Liver (tissue), 3 donors: ENCODE measurements at regions not wholly inside any gene's neighbourhood (a gene's known extent, or its start where the extent isn't known, plus 50 kb on each side); places are given as distances from the start of the nearest gene placed in this dataset.

Experiments used
- ATF3 ChIP-seq: IDR thresholded peaks from 2 replicates; pipeline ENCODE4 v1.6.1; 2016; ENCODE audit warnings: antibody characterized with exemption
- GABPA ChIP-seq, 2 donors: IDR thresholded peaks in 1 of 2; conservative IDR thresholded peaks in 1 of 2; 2 replicates each; pipeline ENCODE4 v1.6.1; 2016; ENCODE audit warnings: antibody characterized with exemption in 2 of 2, mild to moderate bottlenecking in 1 of 2, moderate library complexity in 1 of 2
- MAX ChIP-seq: IDR thresholded peaks from 2 replicates; pipeline ENCODE4 v1.6.1; 2016; ENCODE audit warnings: antibody characterized with exemption
- RAD21 ChIP-seq, 2 donors: IDR thresholded peaks; 2 replicates each; pipeline ENCODE4 v1.6.1; 2016; ENCODE audit warnings: antibody characterized with exemption in 2 of 2, mild to moderate bottlenecking in 2 of 2
- YY1 ChIP-seq: IDR thresholded peaks from 2 replicates; pipeline ENCODE4 v1.6.1; 2016; ENCODE audit warnings: antibody characterized with exemption, mild to moderate bottlenecking
- TF ChIP-seq, protein P1 (sequence below): IDR thresholded peaks from 2 replicates; pipeline ENCODE4 v1.6.1; 2016; ENCODE audit warnings: antibody characterized with exemption
- TF ChIP-seq, protein P2 (sequence below): fragments of 150-350 bp; IDR thresholded peaks from 2 replicates; pipeline ENCODE4 v1.5.1; 2017; ENCODE audit warnings: improper control_type of control experiment, low read depth, low read length; ENCODE audit not compliant: missing input control
- TF ChIP-seq, protein P3 (sequence below): IDR thresholded peaks from 2 replicates; pipeline ENCODE4 v1.6.1; 2016; ENCODE audit warnings: antibody characterized with exemption, mild to moderate bottlenecking
- donor health status: healthy.
- donor health status: healthy.

DNA sequence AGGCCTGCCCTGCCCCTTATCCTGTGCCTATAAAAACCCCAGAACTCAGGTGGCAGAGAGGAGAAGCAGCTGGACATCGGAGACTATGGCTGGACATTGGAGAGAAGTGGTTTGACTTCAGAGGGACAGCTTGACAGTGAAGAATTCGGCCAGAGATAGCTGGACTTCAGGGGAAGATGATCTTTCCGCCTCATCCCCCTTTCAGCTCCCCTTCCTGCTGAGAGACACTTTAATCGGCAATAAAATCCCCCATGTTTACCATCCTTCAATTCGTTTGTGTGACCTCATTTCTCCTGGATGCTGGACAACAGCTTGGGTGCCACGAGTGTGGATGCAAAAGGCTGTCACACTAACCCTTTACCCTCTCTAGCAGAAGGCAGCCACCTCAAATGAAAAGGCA lies 134.1 kb upstream of the TUT7 start:
- TF ChIP-seq, protein P1, sequence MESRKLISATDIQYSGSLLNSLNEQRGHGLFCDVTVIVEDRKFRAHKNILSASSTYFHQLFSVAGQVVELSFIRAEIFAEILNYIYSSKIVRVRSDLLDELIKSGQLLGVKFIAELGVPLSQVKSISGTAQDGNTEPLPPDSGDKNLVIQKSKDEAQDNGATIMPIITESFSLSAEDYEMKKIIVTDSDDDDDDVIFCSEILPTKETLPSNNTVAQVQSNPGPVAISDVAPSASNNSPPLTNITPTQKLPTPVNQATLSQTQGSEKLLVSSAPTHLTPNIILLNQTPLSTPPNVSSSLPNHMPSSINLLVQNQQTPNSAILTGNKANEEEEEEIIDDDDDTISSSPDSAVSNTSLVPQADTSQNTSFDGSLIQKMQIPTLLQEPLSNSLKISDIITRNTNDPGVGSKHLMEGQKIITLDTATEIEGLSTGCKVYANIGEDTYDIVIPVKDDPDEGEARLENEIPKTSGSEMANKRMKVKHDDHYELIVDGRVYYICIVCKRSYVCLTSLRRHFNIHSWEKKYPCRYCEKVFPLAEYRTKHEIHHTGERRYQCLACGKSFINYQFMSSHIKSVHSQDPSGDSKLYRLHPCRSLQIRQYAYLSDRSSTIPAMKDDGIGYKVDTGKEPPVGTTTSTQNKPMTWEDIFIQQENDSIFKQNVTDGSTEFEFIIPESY = no peak
- TF ChIP-seq, protein P2, sequence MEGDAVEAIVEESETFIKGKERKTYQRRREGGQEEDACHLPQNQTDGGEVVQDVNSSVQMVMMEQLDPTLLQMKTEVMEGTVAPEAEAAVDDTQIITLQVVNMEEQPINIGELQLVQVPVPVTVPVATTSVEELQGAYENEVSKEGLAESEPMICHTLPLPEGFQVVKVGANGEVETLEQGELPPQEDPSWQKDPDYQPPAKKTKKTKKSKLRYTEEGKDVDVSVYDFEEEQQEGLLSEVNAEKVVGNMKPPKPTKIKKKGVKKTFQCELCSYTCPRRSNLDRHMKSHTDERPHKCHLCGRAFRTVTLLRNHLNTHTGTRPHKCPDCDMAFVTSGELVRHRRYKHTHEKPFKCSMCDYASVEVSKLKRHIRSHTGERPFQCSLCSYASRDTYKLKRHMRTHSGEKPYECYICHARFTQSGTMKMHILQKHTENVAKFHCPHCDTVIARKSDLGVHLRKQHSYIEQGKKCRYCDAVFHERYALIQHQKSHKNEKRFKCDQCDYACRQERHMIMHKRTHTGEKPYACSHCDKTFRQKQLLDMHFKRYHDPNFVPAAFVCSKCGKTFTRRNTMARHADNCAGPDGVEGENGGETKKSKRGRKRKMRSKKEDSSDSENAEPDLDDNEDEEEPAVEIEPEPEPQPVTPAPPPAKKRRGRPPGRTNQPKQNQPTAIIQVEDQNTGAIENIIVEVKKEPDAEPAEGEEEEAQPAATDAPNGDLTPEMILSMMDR = no peak
- TF ChIP-seq MAX (no peak), RAD21 (IDR thresholded peaks at IDR 0.05) (no peak), GABPA (IDR thresholded peaks at IDR 0.05 in 1 of 2, conservative IDR thresholded peaks at IDR 0.05 in 1 of 2) (no peak), ATF3 (no peak), YY1 (no peak)
- TF ChIP-seq, protein P3, sequence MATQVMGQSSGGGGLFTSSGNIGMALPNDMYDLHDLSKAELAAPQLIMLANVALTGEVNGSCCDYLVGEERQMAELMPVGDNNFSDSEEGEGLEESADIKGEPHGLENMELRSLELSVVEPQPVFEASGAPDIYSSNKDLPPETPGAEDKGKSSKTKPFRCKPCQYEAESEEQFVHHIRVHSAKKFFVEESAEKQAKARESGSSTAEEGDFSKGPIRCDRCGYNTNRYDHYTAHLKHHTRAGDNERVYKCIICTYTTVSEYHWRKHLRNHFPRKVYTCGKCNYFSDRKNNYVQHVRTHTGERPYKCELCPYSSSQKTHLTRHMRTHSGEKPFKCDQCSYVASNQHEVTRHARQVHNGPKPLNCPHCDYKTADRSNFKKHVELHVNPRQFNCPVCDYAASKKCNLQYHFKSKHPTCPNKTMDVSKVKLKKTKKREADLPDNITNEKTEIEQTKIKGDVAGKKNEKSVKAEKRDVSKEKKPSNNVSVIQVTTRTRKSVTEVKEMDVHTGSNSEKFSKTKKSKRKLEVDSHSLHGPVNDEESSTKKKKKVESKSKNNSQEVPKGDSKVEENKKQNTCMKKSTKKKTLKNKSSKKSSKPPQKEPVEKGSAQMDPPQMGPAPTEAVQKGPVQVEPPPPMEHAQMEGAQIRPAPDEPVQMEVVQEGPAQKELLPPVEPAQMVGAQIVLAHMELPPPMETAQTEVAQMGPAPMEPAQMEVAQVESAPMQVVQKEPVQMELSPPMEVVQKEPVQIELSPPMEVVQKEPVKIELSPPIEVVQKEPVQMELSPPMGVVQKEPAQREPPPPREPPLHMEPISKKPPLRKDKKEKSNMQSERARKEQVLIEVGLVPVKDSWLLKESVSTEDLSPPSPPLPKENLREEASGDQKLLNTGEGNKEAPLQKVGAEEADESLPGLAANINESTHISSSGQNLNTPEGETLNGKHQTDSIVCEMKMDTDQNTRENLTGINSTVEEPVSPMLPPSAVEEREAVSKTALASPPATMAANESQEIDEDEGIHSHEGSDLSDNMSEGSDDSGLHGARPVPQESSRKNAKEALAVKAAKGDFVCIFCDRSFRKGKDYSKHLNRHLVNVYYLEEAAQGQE = no peak
